ENCODE measurements at regions not wholly inside any gene's neighbourhood (a gene's known extent, or its start where the extent isn't known, plus 50 kb on each side); places are given as distances from the start of the nearest gene placed in this dataset.

DNA sequence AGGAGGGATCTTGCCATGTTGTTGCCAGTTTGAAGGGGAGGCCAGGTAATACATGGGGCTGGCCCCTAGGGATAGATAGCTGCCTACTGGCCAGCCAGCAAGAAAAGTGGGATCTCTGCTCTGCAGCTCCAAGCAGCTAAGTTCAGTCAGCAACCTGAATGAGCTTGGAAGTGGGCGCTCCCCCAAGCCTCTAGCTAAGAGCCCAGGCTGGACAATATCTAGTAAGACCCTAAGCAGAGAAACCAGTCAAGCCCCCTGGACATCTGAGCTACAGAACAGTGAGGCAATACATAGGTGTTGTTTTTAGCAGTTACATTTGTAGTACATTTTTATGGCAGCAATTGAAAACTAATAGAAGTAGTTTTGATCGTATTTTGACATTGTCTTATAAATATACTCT, 409.8 kb upstream of the SMIM21 start:
- Histone ChIP-seq H3K4me1 (ENCODE audit: control insufficient read depth, extremely low read depth, insufficient read depth, low read length) (no peaks in the 10 kb centered on the region), H4K20me1 (ENCODE audit: control insufficient read depth, extremely low read depth, insufficient read depth, low read length) (no peaks in the 10 kb centered on the region), H3K36me3 (ENCODE audit: control insufficient read depth, insufficient read depth, low read length) (no peaks in the 10 kb centered on the region), H3K4me3 (replicated peaks in 1 of 4; ENCODE audit: control extremely low read depth in 1 of 4, insufficient read depth in 1 of 4, low read depth in 3 of 4, low read length in 4 of 4) (no peak overlapping the region), H3K79me2 (ENCODE audit: control insufficient read depth, insufficient read depth, low read length) (no peaks in the 10 kb centered on the region), H3K4me2 (ENCODE audit: extremely low read depth, insufficient read depth, low read length) (no peak overlapping the region), H3K9me3 (ENCODE audit: control insufficient read depth, insufficient read depth, low read depth, low read length) (no peaks in the 10 kb centered on the region), H3K9ac (ENCODE audit: insufficient read depth, low read length) (no peak overlapping the region), H2AFZ (ENCODE audit: low read length) (no peak overlapping the region), H3K27ac (ENCODE audit: insufficient read depth, low read length) (no peak overlapping the region), H3K27me3 (ENCODE audit: control insufficient read depth, insufficient read depth, low read length) (no peaks in the 10 kb centered on the region)
- DNase-seq (ENCODE audit: low read depth in 2 of 2) = no peak
- no peak for TF ChIP-seq CTCF (conservative IDR thresholded peaks at IDR 0.05 in 1 of 2, IDR thresholded peaks at IDR 0.05 in 1 of 2; ENCODE audit: low read depth in 1 of 2, low read length in 2 of 2)
- no peak for TF ChIP-seq EZH2 (IDR thresholded peaks at IDR 0.05; ENCODE audit: low read length, missing control alignments)

DNA sequence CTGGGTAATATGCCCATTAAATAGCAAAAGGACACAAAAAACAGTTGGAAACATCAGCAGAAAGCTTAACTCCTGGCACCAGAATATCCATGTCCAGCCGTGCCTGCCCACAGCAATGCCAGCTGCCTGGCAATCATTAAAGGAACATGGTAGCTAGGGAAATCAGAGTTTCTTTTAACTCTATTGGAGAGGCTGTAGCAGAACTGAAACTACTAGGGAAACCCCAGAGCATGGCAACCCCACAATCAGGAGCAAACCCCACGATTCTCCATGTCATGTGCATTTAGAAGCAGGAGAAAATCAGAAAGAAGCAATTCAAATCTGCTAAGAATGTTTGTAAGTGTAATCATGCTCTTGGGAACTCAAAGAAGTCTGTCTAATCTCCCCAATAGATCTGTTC, 409.0 kb upstream of the SMIM21 start:
- Histone ChIP-seq H4K20me1 (ENCODE audit: control insufficient read depth, extremely low read depth, insufficient read depth, low read length) (no peaks in the 10 kb centered on the region), H3K36me3 (ENCODE audit: control insufficient read depth, insufficient read depth, low read length) (no peaks in the 10 kb centered on the region), H3K79me2 (ENCODE audit: control insufficient read depth, insufficient read depth, low read length) (no peaks in the 10 kb centered on the region), H3K9ac (ENCODE audit: insufficient read depth, low read length) (no peak overlapping the region), H3K4me3 (replicated peaks in 1 of 4; ENCODE audit: control extremely low read depth in 1 of 4, insufficient read depth in 1 of 4, low read depth in 3 of 4, low read length in 4 of 4) (no peak overlapping the region), H3K9me3 (ENCODE audit: control insufficient read depth, insufficient read depth, low read depth, low read length) (no peaks in the 10 kb centered on the region), H3K4me2 (ENCODE audit: extremely low read depth, insufficient read depth, low read length) (no peak overlapping the region), H3K27ac (ENCODE audit: insufficient read depth, low read length) (no peak overlapping the region), H3K27me3 (ENCODE audit: control insufficient read depth, insufficient read depth, low read length) (no peaks in the 10 kb centered on the region), H3K4me1 (ENCODE audit: control insufficient read depth, extremely low read depth, insufficient read depth, low read length) (no peaks in the 10 kb centered on the region), H2AFZ (ENCODE audit: low read length) (no peak overlapping the region)
- no peak for DNase-seq (ENCODE audit: low read depth in 2 of 2)
- no peak for TF ChIP-seq CTCF (conservative IDR thresholded peaks at IDR 0.05 in 1 of 2, IDR thresholded peaks at IDR 0.05 in 1 of 2; ENCODE audit: low read depth in 1 of 2, low read length in 2 of 2)

DNA sequence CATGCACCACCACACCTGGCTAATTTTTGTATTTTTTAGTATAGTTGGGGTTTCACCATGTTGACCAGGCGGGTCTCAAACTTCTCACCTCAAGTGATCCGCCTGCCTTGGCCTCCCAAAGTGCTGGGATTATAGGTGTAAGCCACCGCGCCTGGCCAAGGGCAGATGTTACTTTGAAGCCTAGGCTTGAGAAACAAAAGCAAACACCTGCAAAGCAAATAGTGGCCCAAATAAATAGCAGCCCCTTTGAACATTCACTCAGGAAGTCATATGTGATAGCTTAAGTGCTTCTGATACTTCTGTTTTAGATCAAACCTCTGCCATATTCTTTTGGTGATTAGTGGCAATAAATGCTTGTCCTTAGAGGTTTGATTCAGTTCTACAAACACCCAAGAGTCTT, 404.5 kb upstream of the SMIM21 start:
- DNase-seq (ENCODE audit: low read depth in 2 of 2) = no peak
- Histone ChIP-seq H3K4me3 (replicated peaks in 1 of 4; ENCODE audit: control extremely low read depth in 1 of 4, insufficient read depth in 1 of 4, low read depth in 3 of 4, low read length in 4 of 4) (no peak overlapping the region), H3K36me3 (ENCODE audit: control insufficient read depth, insufficient read depth, low read length) (no peaks in the 10 kb centered on the region), H2AFZ (ENCODE audit: low read length) (no peak overlapping the region), H3K79me2 (ENCODE audit: control insufficient read depth, insufficient read depth, low read length) (no peaks in the 10 kb centered on the region), H3K27ac (ENCODE audit: insufficient read depth, low read length) (no peak overlapping the region), H3K27me3 (ENCODE audit: control insufficient read depth, insufficient read depth, low read length) (no peaks in the 10 kb centered on the region), H3K4me2 (ENCODE audit: extremely low read depth, insufficient read depth, low read length) (no peak overlapping the region), H3K9ac (ENCODE audit: insufficient read depth, low read length) (no peak overlapping the region), H3K9me3 (ENCODE audit: control insufficient read depth, insufficient read depth, low read depth, low read length) (no peaks in the 10 kb centered on the region), H4K20me1 (ENCODE audit: control insufficient read depth, extremely low read depth, insufficient read depth, low read length) (no peaks in the 10 kb centered on the region), H3K4me1 (ENCODE audit: control insufficient read depth, extremely low read depth, insufficient read depth, low read length) (no peaks in the 10 kb centered on the region)
- TF ChIP-seq CTCF (conservative IDR thresholded peaks at IDR 0.05 in 1 of 2, IDR thresholded peaks at IDR 0.05 in 1 of 2; ENCODE audit: low read depth in 1 of 2, low read length in 2 of 2) = no peak
- TF ChIP-seq EZH2 (IDR thresholded peaks at IDR 0.05; ENCODE audit: low read length, missing control alignments) = no peak

Data from fibroblast of lung (primary cell).